Fibroblast of pulmonary artery (primary cell): ENCODE measurements at regions not wholly inside any gene's neighbourhood (a gene's known extent, or its start where the extent isn't known, plus 50 kb on each side); places are given as distances from the start of the nearest gene placed in this dataset.

Source experiments
- DNase-seq: peaks from one replicate; pipeline ENCODE4 v3.0.0-alpha.2; 2010; ENCODE audit warnings: low read depth
- H3K4me3 ChIP-seq: replicated peaks from 2 replicates; pipeline ENCODE4 v1.5.1; 2011; ENCODE audit warnings: low read depth, mild to moderate bottlenecking, control low read depth, low read length, moderate library complexity
- TF ChIP-seq, protein P1 (sequence below): IDR thresholded peaks from 2 replicates; pipeline ENCODE4 v1.5.1; 2011; ENCODE audit warnings: mild to moderate bottlenecking, control low read depth, low read length, inconsistent platforms; ENCODE audit errors: missing control alignments

DNA sequence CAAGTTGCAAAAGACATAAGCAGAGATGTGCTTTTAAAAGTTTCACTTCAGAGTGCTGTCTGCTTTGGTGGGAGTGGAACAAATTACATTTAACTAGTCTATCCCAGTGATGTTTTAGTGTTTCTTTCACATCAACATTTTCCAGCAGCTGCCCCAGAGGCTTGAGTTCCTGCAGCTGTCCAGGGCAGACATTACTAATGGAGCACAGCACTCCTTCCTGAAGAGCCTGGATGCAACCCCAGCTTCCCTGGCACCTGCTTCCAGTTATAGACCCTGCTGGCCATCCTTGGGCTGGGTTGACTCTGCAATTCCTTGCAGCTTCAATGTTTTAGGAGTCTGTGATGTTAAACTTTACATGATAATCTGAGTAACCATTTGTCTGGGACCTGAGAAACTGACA, 61.4 kb upstream of the PIRT start:
- TF ChIP-seq, protein P1, sequence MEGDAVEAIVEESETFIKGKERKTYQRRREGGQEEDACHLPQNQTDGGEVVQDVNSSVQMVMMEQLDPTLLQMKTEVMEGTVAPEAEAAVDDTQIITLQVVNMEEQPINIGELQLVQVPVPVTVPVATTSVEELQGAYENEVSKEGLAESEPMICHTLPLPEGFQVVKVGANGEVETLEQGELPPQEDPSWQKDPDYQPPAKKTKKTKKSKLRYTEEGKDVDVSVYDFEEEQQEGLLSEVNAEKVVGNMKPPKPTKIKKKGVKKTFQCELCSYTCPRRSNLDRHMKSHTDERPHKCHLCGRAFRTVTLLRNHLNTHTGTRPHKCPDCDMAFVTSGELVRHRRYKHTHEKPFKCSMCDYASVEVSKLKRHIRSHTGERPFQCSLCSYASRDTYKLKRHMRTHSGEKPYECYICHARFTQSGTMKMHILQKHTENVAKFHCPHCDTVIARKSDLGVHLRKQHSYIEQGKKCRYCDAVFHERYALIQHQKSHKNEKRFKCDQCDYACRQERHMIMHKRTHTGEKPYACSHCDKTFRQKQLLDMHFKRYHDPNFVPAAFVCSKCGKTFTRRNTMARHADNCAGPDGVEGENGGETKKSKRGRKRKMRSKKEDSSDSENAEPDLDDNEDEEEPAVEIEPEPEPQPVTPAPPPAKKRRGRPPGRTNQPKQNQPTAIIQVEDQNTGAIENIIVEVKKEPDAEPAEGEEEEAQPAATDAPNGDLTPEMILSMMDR, result no peak
- H3K4me3 ChIP-seq, result no peak overlapping the region
- DNase-seq, result no peak

DNA sequence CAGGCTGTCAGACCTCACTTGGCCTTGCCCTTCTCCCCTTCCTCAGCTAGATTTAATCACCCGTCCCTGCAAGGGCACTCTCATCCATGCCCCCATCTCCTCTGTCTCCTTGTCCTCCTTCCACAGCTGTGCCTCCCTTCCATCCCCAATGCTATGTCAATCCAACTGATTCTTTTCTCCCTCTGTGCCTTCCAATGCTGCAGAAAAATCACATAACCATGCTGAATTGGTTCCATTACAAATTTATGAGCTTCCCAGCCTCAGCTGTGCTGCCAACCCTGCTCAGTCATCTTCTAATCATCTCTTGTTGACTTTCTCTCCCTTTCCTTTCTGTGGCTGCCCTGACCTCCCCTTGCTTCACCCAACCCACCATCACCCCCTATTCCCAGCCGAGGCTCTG, 56.3 kb upstream of the PIRT start:
- DNase-seq, result no peak
- TF ChIP-seq, protein P1, result no peak
- no peak overlapping the region for H3K4me3 ChIP-seq

DNA sequence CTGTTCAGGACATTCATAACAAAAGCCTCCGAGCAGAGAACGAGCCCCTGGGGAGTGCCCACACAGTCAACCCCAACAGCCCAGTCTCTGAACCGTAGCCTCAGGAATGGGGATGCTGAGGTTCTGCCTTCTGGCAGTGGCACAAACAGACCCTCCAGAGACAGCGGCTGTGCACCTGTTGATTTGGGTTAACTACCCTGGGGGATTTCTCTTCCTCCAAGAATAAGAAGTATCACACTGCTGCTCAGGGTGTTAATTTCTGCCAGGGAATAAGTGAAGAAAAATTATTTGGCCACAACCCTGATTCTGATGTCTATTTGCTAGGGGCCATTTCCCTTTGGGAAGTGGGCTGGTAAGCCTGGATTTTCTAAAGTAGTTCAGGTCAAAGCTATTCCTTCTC, 51.0 kb upstream of the PIRT start:
- TF ChIP-seq, protein P1, result no peak
- no peak for DNase-seq
- no peak overlapping the region for H3K4me3 ChIP-seq
